ENCODE measurements at regions not wholly inside any gene's neighbourhood (a gene's known extent, or its start where the extent isn't known, plus 50 kb on each side); places are given as distances from the start of the nearest gene placed in this dataset.

DNA sequence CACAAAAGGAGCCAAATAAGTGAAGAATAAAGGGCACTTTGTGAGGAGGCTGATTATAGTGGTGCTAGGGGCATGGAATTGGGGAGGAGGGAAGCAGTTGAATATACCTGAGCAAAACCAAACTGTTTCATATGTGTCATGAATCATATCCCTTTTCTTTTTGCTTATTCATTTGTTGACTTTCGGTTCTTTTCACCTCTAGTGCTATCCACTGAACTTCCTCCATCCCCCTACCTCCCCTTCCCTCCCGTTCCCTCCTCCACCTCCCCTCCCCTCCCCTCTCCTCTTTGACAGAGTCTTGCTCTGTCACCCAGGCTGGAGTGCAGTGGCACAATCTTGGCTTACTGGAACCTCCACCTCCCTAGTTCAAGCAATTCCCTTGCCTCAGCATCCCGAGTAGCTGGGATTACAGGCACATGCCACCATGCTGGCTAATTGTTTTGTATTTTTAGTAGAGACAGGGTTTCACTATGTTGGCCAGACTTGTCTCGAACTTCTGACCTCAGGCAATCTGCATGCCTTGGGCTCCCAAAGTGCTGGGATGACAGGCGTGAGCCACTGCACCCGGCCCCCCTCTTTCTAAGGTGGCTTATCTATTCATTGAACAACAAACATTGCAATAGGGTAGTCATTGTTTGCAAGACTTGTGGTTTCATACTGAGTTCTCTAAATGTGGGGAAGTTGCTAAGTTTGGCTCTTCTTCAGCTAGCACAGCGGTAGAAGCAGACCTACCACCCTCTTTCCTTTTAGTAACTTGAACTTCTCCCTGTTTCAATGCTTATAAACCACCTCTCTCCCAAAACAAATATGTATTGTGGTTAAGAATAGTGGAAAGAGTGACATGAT is 150.4 kb upstream of the PRPS1L1 start:
- TF ChIP-seq, protein P1, sequence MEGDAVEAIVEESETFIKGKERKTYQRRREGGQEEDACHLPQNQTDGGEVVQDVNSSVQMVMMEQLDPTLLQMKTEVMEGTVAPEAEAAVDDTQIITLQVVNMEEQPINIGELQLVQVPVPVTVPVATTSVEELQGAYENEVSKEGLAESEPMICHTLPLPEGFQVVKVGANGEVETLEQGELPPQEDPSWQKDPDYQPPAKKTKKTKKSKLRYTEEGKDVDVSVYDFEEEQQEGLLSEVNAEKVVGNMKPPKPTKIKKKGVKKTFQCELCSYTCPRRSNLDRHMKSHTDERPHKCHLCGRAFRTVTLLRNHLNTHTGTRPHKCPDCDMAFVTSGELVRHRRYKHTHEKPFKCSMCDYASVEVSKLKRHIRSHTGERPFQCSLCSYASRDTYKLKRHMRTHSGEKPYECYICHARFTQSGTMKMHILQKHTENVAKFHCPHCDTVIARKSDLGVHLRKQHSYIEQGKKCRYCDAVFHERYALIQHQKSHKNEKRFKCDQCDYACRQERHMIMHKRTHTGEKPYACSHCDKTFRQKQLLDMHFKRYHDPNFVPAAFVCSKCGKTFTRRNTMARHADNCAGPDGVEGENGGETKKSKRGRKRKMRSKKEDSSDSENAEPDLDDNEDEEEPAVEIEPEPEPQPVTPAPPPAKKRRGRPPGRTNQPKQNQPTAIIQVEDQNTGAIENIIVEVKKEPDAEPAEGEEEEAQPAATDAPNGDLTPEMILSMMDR (IDR thresholded peaks at IDR 0.05), result no peak
- TF ChIP-seq, protein P2, sequence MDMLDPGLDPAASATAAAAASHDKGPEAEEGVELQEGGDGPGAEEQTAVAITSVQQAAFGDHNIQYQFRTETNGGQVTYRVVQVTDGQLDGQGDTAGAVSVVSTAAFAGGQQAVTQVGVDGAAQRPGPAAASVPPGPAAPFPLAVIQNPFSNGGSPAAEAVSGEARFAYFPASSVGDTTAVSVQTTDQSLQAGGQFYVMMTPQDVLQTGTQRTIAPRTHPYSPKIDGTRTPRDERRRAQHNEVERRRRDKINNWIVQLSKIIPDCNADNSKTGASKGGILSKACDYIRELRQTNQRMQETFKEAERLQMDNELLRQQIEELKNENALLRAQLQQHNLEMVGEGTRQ (IDR thresholded peaks at IDR 0.05), result no peak
